HepG2 (cell line): ENCODE measurements at regions not wholly inside any gene's neighbourhood (a gene's known extent, or its start where the extent isn't known, plus 50 kb on each side); places are given as distances from the start of the nearest gene placed in this dataset.

Source experiments
- AGO1 ChIP-seq: fragments of 200-400 bp; formaldehyde crosslinking; IDR thresholded peaks from 2 replicates; pipeline ENCODE4 v1.6.1; 2017; ENCODE audit warnings: mild to moderate bottlenecking, low read depth, low read length, moderate library complexity; ENCODE audit not compliant: poor library complexity, severe bottlenecking
- GATAD2A ChIP-seq: IDR thresholded peaks from 2 replicates; pipeline ENCODE4 v1.6.1; 2016
- NR2F6 ChIP-seq, 2 experiments: IDR thresholded peaks; 2 replicates each; pipeline ENCODE4 v1.6.1; 2016; ENCODE audit warnings: antibody characterized with exemption in 1 of 2, mild to moderate bottlenecking in 1 of 2
- POGZ ChIP-seq: sonication (generic); formaldehyde crosslinking; IDR thresholded peaks from 2 replicates; pipeline ENCODE4 v1.4.0; 2020; ENCODE audit warnings: mild to moderate bottlenecking, missing genetic modification reagents
- RFXAP ChIP-seq: sonication (generic); formaldehyde crosslinking; IDR thresholded peaks from 2 replicates; pipeline ENCODE4 v1.4.0; 2020; ENCODE audit warnings: missing genetic modification reagents, borderline replicate concordance
- SRY ChIP-seq: sonication (generic); formaldehyde crosslinking; IDR thresholded peaks from 2 replicates; pipeline ENCODE4 v1.8.0; 2022; ENCODE audit warnings: mild to moderate bottlenecking, missing genetic modification reagents
- ZFP36L1 ChIP-seq: sonication (generic); formaldehyde crosslinking; IDR thresholded peaks from 2 replicates; pipeline ENCODE4 v1.8.0; 2022; ENCODE audit warnings: mild to moderate bottlenecking, missing genetic modification reagents, moderate library complexity
- ZNF136 ChIP-seq: sonication (generic); formaldehyde crosslinking; IDR thresholded peaks from 2 replicates; pipeline ENCODE4 v1.8.1; 2022; ENCODE audit warnings: low read depth, mild to moderate bottlenecking, moderate library complexity, missing genetic modification reagents
- ZNF20 ChIP-seq: sonication (generic); formaldehyde crosslinking; IDR thresholded peaks from 2 replicates; pipeline ENCODE4 v1.4.0; 2020; ENCODE audit warnings: mild to moderate bottlenecking, moderate library complexity, missing genetic modification reagents
- ZNF331 ChIP-seq: sonication (generic); formaldehyde crosslinking; IDR thresholded peaks from 2 replicates; pipeline ENCODE4 v1.4.0; 2020; ENCODE audit warnings: missing genetic modification reagents
- ZNF572 ChIP-seq: sonication (generic); formaldehyde crosslinking; IDR thresholded peaks from 2 replicates; pipeline ENCODE4 v1.5.1; 2020; ENCODE audit warnings: mild to moderate bottlenecking, missing genetic modification reagents
- TF ChIP-seq, protein P1 (sequence below): sonication (generic); formaldehyde crosslinking; IDR thresholded peaks from 2 replicates; pipeline ENCODE4 v1.5.1; 2020; ENCODE audit warnings: mild to moderate bottlenecking, missing genetic modification reagents
- TF ChIP-seq, protein P2 (sequence below): sonication (generic); formaldehyde crosslinking; IDR thresholded peaks from 2 replicates; pipeline ENCODE4 v1.9.0; 2021; ENCODE audit warnings: missing genetic modification reagents, mild to moderate bottlenecking, borderline replicate concordance
- TF ChIP-seq, protein P3 (sequence below): IDR thresholded peaks from 2 replicates; pipeline ENCODE4 v1.6.1; 2018; ENCODE audit warnings: missing genetic modification reagents, mild to moderate bottlenecking, missing compliant biosample characterization
- TF ChIP-seq, protein P4 (sequence below): sonication (generic); formaldehyde crosslinking; IDR thresholded peaks from 2 replicates; pipeline ENCODE4 v1.4.0; 2020; ENCODE audit warnings: missing genetic modification reagents, mild to moderate bottlenecking, borderline replicate concordance
- TF ChIP-seq, protein P5 (sequence below): sonication (generic); formaldehyde crosslinking; IDR thresholded peaks from 2 replicates; pipeline ENCODE4 v1.4.0; 2020; ENCODE audit warnings: mild to moderate bottlenecking, low read depth, missing genetic modification reagents

GRCh38 chr2:43000242-43001054 lies 208.1 kb upstream of the HAAO start (continued):
- TF ChIP-seq, protein P1, sequence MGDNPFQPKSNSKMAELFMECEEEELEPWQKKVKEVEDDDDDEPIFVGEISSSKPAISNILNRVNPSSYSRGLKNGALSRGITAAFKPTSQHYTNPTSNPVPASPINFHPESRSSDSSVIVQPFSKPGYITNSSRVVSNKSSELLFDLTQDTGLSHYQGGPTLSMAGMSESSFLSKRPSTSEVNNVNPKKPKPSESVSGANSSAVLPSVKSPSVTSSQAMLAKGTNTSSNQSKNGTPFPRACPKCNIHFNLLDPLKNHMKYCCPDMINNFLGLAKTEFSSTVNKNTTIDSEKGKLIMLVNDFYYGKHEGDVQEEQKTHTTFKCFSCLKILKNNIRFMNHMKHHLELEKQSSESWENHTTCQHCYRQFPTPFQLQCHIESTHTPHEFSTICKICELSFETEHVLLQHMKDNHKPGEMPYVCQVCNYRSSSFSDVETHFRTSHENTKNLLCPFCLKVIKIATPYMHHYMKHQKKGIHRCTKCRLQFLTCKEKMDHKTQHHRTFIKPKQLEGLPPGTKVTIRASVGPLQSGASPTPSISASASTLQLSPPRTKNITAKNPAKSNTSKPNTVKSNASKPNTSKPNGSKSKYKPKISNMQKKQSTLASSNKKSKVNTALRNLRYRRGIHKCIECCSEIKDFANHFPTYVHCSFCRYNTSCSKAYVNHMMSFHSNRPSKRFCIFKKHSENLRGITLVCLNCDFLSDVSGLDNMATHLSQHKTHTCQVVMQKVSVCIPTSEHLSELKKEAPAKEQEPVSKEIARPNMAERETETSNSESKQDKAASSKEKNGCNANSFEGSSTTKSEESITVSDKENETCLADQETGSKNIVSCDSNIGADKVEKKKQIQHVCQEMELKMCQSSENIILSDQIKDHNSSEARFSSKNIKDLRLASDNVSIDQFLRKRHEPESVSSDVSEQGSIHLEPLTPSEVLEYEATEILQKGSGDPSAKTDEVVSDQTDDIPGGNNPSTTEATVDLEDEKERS (CRISPR knock-in tag): peak; percentile 27; the same call in 1 of the 2 replicates
- TF ChIP-seq, protein P2, sequence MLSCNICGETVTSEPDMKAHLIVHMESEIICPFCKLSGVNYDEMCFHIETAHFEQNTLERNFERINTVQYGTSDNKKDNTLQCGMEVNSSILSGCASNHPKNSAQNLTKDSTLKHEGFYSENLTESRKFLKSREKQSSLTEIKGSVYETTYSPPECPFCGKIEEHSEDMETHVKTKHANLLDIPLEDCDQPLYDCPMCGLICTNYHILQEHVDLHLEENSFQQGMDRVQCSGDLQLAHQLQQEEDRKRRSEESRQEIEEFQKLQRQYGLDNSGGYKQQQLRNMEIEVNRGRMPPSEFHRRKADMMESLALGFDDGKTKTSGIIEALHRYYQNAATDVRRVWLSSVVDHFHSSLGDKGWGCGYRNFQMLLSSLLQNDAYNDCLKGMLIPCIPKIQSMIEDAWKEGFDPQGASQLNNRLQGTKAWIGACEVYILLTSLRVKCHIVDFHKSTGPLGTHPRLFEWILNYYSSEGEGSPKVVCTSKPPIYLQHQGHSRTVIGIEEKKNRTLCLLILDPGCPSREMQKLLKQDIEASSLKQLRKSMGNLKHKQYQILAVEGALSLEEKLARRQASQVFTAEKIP (CRISPR knock-in tag): no peak
- TF ChIP-seq ZNF20 (CRISPR knock-in tag) (no peak), ZNF572 (CRISPR knock-in tag) (0 out of 2 replicates have a peak, but pooled peaks have one; percentile 54), POGZ (peak; percentile 59), SRY (CRISPR knock-in tag) (0 out of 2 replicates have a peak, but pooled peaks have one; percentile 30), RFXAP (CRISPR knock-in tag) (no peak; the same call in 1 of the 2 replicates), ZNF136 (CRISPR knock-in tag) (0 out of 2 replicates have a peak, but pooled peaks have one; percentile 59), ZNF331 (CRISPR knock-in tag) (peak; percentile 36; the same call in 1 of the 2 replicates), AGO1 (peak; percentile 67), ZFP36L1 (peak; percentile 74), GATAD2A (CRISPR knock-in tag) (peak; percentile 47), NR2F6 (IDR thresholded peaks at IDR 0.05) (no peak), NR2F6 (CRISPR knock-in tag; IDR thresholded peaks at IDR 0.05) (no peak)
- TF ChIP-seq, protein P3, sequence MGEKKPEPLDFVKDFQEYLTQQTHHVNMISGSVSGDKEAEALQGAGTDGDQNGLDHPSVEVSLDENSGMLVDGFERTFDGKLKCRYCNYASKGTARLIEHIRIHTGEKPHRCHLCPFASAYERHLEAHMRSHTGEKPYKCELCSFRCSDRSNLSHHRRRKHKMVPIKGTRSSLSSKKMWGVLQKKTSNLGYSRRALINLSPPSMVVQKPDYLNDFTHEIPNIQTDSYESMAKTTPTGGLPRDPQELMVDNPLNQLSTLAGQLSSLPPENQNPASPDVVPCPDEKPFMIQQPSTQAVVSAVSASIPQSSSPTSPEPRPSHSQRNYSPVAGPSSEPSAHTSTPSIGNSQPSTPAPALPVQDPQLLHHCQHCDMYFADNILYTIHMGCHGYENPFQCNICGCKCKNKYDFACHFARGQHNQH (CRISPR knock-in tag): 0 out of 2 replicates have a peak, but pooled peaks have one; percentile 33
- TF ChIP-seq, protein P4, sequence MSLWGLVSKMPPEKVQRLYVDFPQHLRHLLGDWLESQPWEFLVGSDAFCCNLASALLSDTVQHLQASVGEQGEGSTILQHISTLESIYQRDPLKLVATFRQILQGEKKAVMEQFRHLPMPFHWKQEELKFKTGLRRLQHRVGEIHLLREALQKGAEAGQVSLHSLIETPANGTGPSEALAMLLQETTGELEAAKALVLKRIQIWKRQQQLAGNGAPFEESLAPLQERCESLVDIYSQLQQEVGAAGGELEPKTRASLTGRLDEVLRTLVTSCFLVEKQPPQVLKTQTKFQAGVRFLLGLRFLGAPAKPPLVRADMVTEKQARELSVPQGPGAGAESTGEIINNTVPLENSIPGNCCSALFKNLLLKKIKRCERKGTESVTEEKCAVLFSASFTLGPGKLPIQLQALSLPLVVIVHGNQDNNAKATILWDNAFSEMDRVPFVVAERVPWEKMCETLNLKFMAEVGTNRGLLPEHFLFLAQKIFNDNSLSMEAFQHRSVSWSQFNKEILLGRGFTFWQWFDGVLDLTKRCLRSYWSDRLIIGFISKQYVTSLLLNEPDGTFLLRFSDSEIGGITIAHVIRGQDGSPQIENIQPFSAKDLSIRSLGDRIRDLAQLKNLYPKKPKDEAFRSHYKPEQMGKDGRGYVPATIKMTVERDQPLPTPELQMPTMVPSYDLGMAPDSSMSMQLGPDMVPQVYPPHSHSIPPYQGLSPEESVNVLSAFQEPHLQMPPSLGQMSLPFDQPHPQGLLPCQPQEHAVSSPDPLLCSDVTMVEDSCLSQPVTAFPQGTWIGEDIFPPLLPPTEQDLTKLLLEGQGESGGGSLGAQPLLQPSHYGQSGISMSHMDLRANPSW: no peak
- TF ChIP-seq, protein P5, sequence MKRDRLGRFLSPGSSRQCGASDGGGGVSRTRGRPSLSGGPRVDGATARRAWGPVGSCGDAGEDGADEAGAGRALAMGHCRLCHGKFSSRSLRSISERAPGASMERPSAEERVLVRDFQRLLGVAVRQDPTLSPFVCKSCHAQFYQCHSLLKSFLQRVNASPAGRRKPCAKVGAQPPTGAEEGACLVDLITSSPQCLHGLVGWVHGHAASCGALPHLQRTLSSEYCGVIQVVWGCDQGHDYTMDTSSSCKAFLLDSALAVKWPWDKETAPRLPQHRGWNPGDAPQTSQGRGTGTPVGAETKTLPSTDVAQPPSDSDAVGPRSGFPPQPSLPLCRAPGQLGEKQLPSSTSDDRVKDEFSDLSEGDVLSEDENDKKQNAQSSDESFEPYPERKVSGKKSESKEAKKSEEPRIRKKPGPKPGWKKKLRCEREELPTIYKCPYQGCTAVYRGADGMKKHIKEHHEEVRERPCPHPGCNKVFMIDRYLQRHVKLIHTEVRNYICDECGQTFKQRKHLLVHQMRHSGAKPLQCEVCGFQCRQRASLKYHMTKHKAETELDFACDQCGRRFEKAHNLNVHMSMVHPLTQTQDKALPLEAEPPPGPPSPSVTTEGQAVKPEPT (CRISPR knock-in tag): 0 out of 2 replicates have a peak, but pooled peaks have one; percentile 73
